NCI-H1417 (cell line): ENCODE measurements at regions not wholly inside any gene's neighbourhood (a gene's known extent, or its start where the extent isn't known, plus 50 kb on each side); places are given as distances from the start of the nearest gene placed in this dataset.
A peak's percentile ranks its signal among the peaks of the same experiment; 100 is the strongest.

Experiments
- DNase-seq, 3 experiments: peaks; one replicate each; lab custom pipeline; 2025; lab: John Stamatoyannopoulos, UW

- DNase-seq, result peak in 2 of 3 experiments; percentile 19 to 69
These were observed 70.2 kb downstream of the RND3 start for GRCh38 chr2:150417278-150417677.

GRCh38 chr2:150415022-150415421 is 72.4 kb downstream of the RND3 start:
- no peak for DNase-seq

GRCh38 chr2:150413910-150414309 is 73.6 kb downstream of the RND3 start:
- no peak for DNase-seq

- DNase-seq, result no peak
These were observed 74.1 kb downstream of the RND3 start for GRCh38 chr2:150413366-150413765.

- no peak for DNase-seq
These were observed 76.7 kb downstream of the RND3 start for GRCh38 chr2:150410809-150411208.

GRCh38 chr2:150409196-150409595 is 78.3 kb downstream of the RND3 start:
- no peak for DNase-seq

- DNase-seq, result no peak
These were observed 83.3 kb downstream of the RND3 start for GRCh38 chr2:150404147-150404546.

GRCh38 chr2:150403457-150403856 is 84.0 kb downstream of the RND3 start:
- peak in 2 of 3 experiments; percentile 28 to 34 for DNase-seq

- no peak for DNase-seq
These were observed 84.5 kb downstream of the RND3 start for GRCh38 chr2:150402953-150403352.

GRCh38 chr2:150400849-150401248 is 86.6 kb downstream of the RND3 start:
- DNase-seq, result no peak

- DNase-seq, result peak in 2 of 3 experiments; percentile 17 to 67
These were observed 94.9 kb downstream of the RND3 start for GRCh38 chr2:150392614-150393013.

GRCh38 chr2:150391779-150392178 is 95.7 kb downstream of the RND3 start:
- DNase-seq, result no peak

- DNase-seq, result no peak
These were observed 98.0 kb downstream of the RND3 start for GRCh38 chr2:150389447-150389846.

- DNase-seq, result peak in 1 of 3 experiments; percentile 4
These were observed 99.2 kb downstream of the RND3 start for GRCh38 chr2:150388289-150388625.

GRCh38 chr2:150387586-150388288 is 99.7 kb downstream of the RND3 start:
- no peak for DNase-seq

GRCh38 chr2:150385211-150385610 is 102.3 kb downstream of the RND3 start:
- no peak for DNase-seq

GRCh38 chr2:150383587-150383986 is 103.9 kb downstream of the RND3 start:
- no peak for DNase-seq

- no peak for DNase-seq
These were observed 108.3 kb downstream of the RND3 start for GRCh38 chr2:150379166-150379565.

GRCh38 chr2:150378686-150379085 is 108.8 kb downstream of the RND3 start:
- no peak for DNase-seq

- no peak for DNase-seq
These were observed 110.7 kb downstream of the RND3 start for GRCh38 chr2:150376553-150377335.

- DNase-seq, result no peak
These were observed 112.1 kb downstream of the RND3 start for GRCh38 chr2:150375333-150375732.

- DNase-seq, result no peak
These were observed 113.0 kb downstream of the RND3 start for GRCh38 chr2:150374492-150374891.

- no peak for DNase-seq
These were observed 114.1 kb downstream of the RND3 start for GRCh38 chr2:150373374-150373773.
